Neuronal stem cell (in vitro differentiated cells): ENCODE measurements at regions not wholly inside any gene's neighbourhood (a gene's known extent, or its start where the extent isn't known, plus 50 kb on each side); places are given as distances from the start of the nearest gene placed in this dataset.

Experiments
- DNase-seq: peaks from one replicate; pipeline ENCODE4 v3.0.0-alpha.2; 2013; ENCODE audit warnings: low spot score
- H2AFZ ChIP-seq: one replicate; pipeline ENCODE4 v1.6.1; 2013; ENCODE audit warnings: mild to moderate bottlenecking, low read length, inconsistent platforms
- H2AK5ac ChIP-seq: 2 replicates; pipeline ENCODE4 v1.6.1; 2013; ENCODE audit warnings: low read depth, mild to moderate bottlenecking, inconsistent platforms, low read length, moderate library complexity, mixed read lengths
- H2BK120ac ChIP-seq: 2 replicates; pipeline ENCODE4 v1.6.1; 2013; ENCODE audit warnings: low read depth, mild to moderate bottlenecking, inconsistent platforms, low read length, moderate library complexity, mixed read lengths
- H2BK12ac ChIP-seq: one replicate; pipeline ENCODE4 v1.6.1; 2013; ENCODE audit warnings: low read length, inconsistent platforms
- H2BK15ac ChIP-seq: 2 replicates; pipeline ENCODE4 v1.6.1; 2013; ENCODE audit warnings: mild to moderate bottlenecking, low read length, inconsistent platforms, mixed read lengths
- H2BK5ac ChIP-seq: one replicate; pipeline ENCODE4 v1.6.1; 2013; ENCODE audit warnings: inconsistent platforms, mild to moderate bottlenecking, low read length, moderate library complexity
- H3K14ac ChIP-seq: one replicate; pipeline ENCODE4 v1.6.1; 2013; ENCODE audit warnings: low read length, inconsistent platforms
- H3K18ac ChIP-seq: 2 replicates; pipeline ENCODE4 v1.6.1; 2013; ENCODE audit warnings: low read length, inconsistent platforms
- H3K23ac ChIP-seq: 2 replicates; pipeline ENCODE4 v1.6.1; 2013; ENCODE audit warnings: low read depth, mild to moderate bottlenecking, mixed read lengths, low read length, inconsistent platforms; ENCODE audit not compliant: poor library complexity
- H3K27ac ChIP-seq: replicated peaks from 3 replicates; pipeline ENCODE4 v1.5.1; 2013; ENCODE audit warnings: low read length, inconsistent platforms
- H3K27me3 ChIP-seq, 3 experiments: 2 replicates each; pipeline ENCODE4 v1.6.1; 2013; ENCODE audit warnings: low read length in 3 of 3, mild to moderate bottlenecking in 2 of 3, inconsistent platforms in 1 of 3, low read depth in 1 of 3, mixed read lengths in 1 of 3, moderate library complexity in 1 of 3; ENCODE audit not compliant: control insufficient read depth in 3 of 3, insufficient read depth in 3 of 3
- H3K36me3 ChIP-seq, 2 donors: replicated peaks in 1 of 2; 2 replicates each; pipeline ENCODE4 v1.6.1; 2013; ENCODE audit warnings: low read length in 2 of 2; ENCODE audit not compliant: control insufficient read depth in 2 of 2, insufficient read depth in 2 of 2
- H3K4ac ChIP-seq: 2 replicates; pipeline ENCODE4 v1.6.1; 2013; ENCODE audit warnings: inconsistent platforms, mild to moderate bottlenecking, low read length, moderate library complexity
- H3K4me1 ChIP-seq, 2 donors: 1 replicate in 1 of 2; 2 replicates in 1 of 2; pipeline ENCODE4 v1.6.1; 2013; ENCODE audit warnings: low read length in 2 of 2, low read depth in 1 of 2; ENCODE audit not compliant: control insufficient read depth in 2 of 2, insufficient read depth in 1 of 2
- H3K4me2 ChIP-seq: one replicate; pipeline ENCODE4 v1.6.1; 2013; ENCODE audit warnings: mild to moderate bottlenecking, low read length, inconsistent platforms; ENCODE audit not compliant: insufficient read depth, poor library complexity, severe bottlenecking
- H3K4me3 ChIP-seq, 2 donors: 2 replicates each; pipeline ENCODE4 v1.5.1; 2013; ENCODE audit warnings: low read length in 2 of 2, mild to moderate bottlenecking in 2 of 2, inconsistent platforms in 1 of 2, moderate library complexity in 1 of 2
- H3K79me1 ChIP-seq: one replicate; pipeline ENCODE4 v1.6.1; 2013; ENCODE audit warnings: low read depth, mild to moderate bottlenecking, inconsistent platforms, low read length, moderate library complexity
- H3K9ac ChIP-seq: one replicate; pipeline ENCODE4 v1.6.1; 2013; ENCODE audit warnings: mild to moderate bottlenecking, low read depth, low read length, inconsistent platforms; ENCODE audit not compliant: poor library complexity
- H3K9me3 ChIP-seq, 2 donors: replicated peaks in 1 of 2; 2 replicates each; pipeline versions ENCODE3 to v1.6.1; 2013; ENCODE audit warnings: low read length in 2 of 2, mild to moderate bottlenecking in 2 of 2, inconsistent platforms in 1 of 2, low read depth in 1 of 2, mixed read lengths in 1 of 2, moderate library complexity in 1 of 2; ENCODE audit not compliant: control insufficient read depth in 2 of 2, insufficient read depth in 1 of 2
- H4K8ac ChIP-seq: one replicate; pipeline ENCODE4 v1.6.1; 2013; ENCODE audit warnings: low read depth, mild to moderate bottlenecking, inconsistent platforms, low read length, moderate library complexity
- H4K91ac ChIP-seq: one replicate; pipeline ENCODE4 v1.6.1; 2013; ENCODE audit warnings: low read length, low read depth, mild to moderate bottlenecking, inconsistent platforms; ENCODE audit not compliant: poor library complexity
- WGBS, 2 donors: extraction: QIAGEN DNeasy Blood & Tissue Kit; methylation state at CpG; one replicate each; pipeline ENCODE4 v1.1.7; 2013; ENCODE audit warnings: missing lambda C conversion rate in 2 of 2, mixed read lengths in 1 of 2; ENCODE audit not compliant: insufficient read length in 2 of 2, insufficient replicate concordance in 1 of 2; ENCODE audit errors: extremely low coverage in 2 of 2; 5-methylcytosine and 5-hydroxymethylcytosine counted together

GRCh38 chr2:30339071-30339470, 107.7 kb downstream of the LBH start:
- H4K91ac ChIP-seq = no peak overlapping the region

DNA sequence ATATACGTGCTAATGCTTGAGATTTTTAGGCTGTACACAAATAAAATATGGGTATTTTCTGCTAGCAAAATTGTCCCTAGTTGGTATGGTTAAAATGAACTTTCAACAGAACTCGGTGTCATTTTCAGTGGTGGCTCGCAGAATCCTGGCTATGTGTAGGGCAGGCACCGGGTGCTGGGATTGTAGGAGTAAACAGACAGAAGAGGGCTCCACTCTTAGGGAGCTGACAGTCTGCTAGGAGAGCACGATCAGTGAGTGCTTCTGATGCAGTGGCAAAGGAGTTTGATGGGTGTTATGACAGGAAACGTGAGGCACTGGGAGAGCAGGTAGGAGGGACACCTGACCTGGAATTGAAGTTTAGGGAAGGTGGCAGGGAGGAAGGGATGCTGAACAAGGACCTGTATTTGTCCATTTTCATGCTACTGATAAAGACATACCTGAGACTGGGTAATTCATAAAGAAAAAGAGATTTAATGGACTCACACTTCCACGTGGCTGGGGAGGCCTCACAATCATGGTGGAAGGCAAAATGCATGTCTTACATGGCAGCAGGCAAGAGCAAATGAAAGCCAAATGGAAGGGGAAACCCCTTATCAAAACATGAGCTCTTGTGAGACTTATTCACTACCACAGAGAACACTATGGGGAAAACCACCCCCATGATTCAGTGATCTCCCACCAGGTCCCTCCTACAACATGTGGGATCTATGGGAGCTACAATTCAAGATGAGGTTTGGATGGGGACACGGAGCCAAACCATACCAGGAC, 105.4 kb upstream of the LCLAT1 start:
- H3K36me3 ChIP-seq = no peaks in the 10 kb centered on the region
- no peak overlapping the region for H2BK15ac ChIP-seq
- no peaks in the 10 kb centered on the region for H3K4me1 ChIP-seq
- peaks cover 2 to 7% of the 10 kb centered on the region in 2 donors for H3K9me3 ChIP-seq
- no peak overlapping the region for H3K4me2 ChIP-seq
- no peak overlapping the region for H2AK5ac ChIP-seq
- H3K27ac ChIP-seq = no peak overlapping the region
- H2BK120ac ChIP-seq = no peak overlapping the region
- no peak overlapping the region for H3K4me3 ChIP-seq
- no peak overlapping the region for H3K9ac ChIP-seq
- H2BK5ac ChIP-seq = no peak overlapping the region
- no peak overlapping the region for H2AFZ ChIP-seq
- no peak overlapping the region for H4K91ac ChIP-seq
- H2BK12ac ChIP-seq = no peak overlapping the region
- no peaks in the 10 kb centered on the region for H3K79me1 ChIP-seq
- H3K27me3 ChIP-seq = no peaks in the 10 kb centered on the region
- H3K23ac ChIP-seq = no peak overlapping the region
- H3K14ac ChIP-seq = no peak overlapping the region
- H3K18ac ChIP-seq = no peak overlapping the region
- WGBS, 2 donors = no CpG with 5 or more reads among the region's 8 CpGs
- H3K4ac ChIP-seq = no peak overlapping the region
- no peak for DNase-seq
- no peak overlapping the region for H4K8ac ChIP-seq

More at GRCh38 chr2:30339071-30339470, 107.7 kb downstream of the LBH start:
- Histone ChIP-seq H4K8ac (no peak overlapping the region), H3K36me3 (no peaks in the 10 kb centered on the region), H3K9ac (no peak overlapping the region), H3K79me1 (no peaks in the 10 kb centered on the region), H3K4me3 (no peak overlapping the region), H3K9me3 (peaks cover 2 to 7% of the 10 kb centered on the region in 2 donors), H3K14ac (no peak overlapping the region), H3K27ac (no peak overlapping the region), H2AK5ac (no peak overlapping the region), H2BK120ac (no peak overlapping the region), H3K27me3 (no peaks in the 10 kb centered on the region), H2BK15ac (no peak overlapping the region), H3K23ac (no peak overlapping the region), H2AFZ (no peak overlapping the region), H3K4me2 (no peak overlapping the region), H2BK12ac (no peak overlapping the region), H3K4me1 (peaks cover 0 to 5% of the 10 kb centered on the region in 2 donors), H3K4ac (no peak overlapping the region), H3K18ac (no peak overlapping the region), H2BK5ac (no peak overlapping the region)
- no peak for DNase-seq
- WGBS, 2 donors = no CpG with 5 or more reads among the region's 4 CpGs

DNA sequence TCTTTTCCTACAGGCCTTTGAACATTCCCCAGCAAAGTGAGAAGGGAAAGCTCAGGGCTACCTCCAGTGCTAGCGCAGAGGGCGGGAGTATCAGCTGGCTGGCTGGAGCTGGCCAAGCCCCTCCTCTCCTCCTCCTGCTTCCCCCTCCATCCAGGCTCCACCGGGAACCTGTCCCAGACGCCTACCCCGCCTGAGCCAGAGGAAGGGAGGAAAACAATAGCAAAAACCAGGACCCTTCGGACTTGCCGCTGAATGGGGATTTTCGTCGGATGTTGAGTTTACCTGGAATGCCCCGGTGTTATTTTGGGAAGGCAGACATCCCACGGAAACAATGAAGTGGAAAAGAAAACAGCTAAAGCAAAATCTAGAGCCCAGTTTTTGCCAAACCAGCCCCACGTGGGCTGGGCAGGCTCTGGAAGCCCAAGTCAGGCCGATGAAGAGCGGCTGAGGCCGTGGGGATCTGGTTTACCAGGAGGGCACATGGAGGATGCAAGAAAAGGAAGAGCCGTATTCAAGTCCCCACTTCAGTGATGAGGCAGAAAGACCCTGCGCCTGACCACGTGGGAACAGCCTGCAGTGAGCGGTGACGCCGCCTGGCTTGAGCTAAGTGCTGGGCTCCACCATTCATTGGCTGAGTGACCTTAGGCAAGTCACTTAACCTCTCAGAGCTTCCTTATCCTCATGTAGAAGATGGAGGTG, 100.4 kb upstream of the LCLAT1 start:
- Histone ChIP-seq H2BK12ac (no peak overlapping the region), H2BK120ac (no peak overlapping the region), H3K36me3 (no peaks in the 10 kb centered on the region), H3K27ac (no peak overlapping the region), H2AK5ac (no peak overlapping the region), H3K4me2 (no peak overlapping the region), H3K79me1 (no peaks in the 10 kb centered on the region), H3K14ac (no peak overlapping the region), H2AFZ (peak overlapping the region; percentile 24), H2BK5ac (no peak overlapping the region), H3K9ac (no peak overlapping the region), H3K27me3 (no peaks in the 10 kb centered on the region), H3K4me1 (peaks cover 0 to 3% of the 10 kb centered on the region in 2 donors), H2BK15ac (no peak overlapping the region), H3K4me3 (no peak overlapping the region), H4K91ac (no peak overlapping the region), H4K8ac (no peak overlapping the region), H3K18ac (peak overlapping the region; percentile 53), H3K4ac (peak overlapping the region; percentile 87), H3K23ac (no peak overlapping the region), H3K9me3 (peaks cover under 1 to 7% of the 10 kb centered on the region in 2 donors)
- no peak for DNase-seq
- no CpG with 5 or more reads among the region's 21 CpGs for WGBS, 2 donors

DNA sequence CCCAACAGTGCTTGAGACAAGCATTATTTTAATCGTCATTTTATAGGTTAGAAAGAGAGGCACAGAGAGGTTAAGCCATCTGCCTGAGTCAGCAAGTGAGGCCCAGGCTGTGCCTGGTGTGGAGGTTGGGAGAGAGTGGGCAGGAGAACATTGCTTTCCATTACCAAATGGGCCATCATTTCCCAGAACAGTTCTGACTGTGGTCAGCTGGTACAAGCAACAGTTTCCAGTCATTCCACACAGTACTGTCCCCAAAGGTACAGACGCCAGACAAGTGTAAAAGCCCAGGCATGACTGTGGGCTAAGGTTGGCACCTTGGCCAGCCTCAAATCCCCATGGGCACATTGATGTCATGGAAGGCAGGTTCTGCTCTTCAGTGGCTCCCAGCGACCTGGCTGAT, 98.2 kb upstream of the LCLAT1 start:
- no CpG with 5 or more reads among the region's 3 CpGs for WGBS, 2 donors
- Histone ChIP-seq H3K36me3 (no peaks in the 10 kb centered on the region), H2BK120ac (no peak overlapping the region), H3K4me2 (no peak overlapping the region), H3K4me1 (peaks cover 0 to 3% of the 10 kb centered on the region in 2 donors), H3K4ac (no peak overlapping the region), H3K23ac (no peak overlapping the region), H3K4me3 (no peak overlapping the region), H4K91ac (no peak overlapping the region), H2AK5ac (no peak overlapping the region), H3K27me3 (no peaks in the 10 kb centered on the region), H3K9me3 (no peaks in the 10 kb centered on the region), H4K8ac (no peak overlapping the region), H2BK5ac (no peak overlapping the region), H3K18ac (no peak overlapping the region), H3K79me1 (no peaks in the 10 kb centered on the region), H2AFZ (no peak overlapping the region), H2BK15ac (no peak overlapping the region), H3K27ac (no peak overlapping the region), H2BK12ac (no peak overlapping the region), H3K14ac (no peak overlapping the region), H3K9ac (no peak overlapping the region)
- no peak for DNase-seq
